HG03521 (cell line): ENCODE measurements at regions not wholly inside any gene's neighbourhood (a gene's known extent, or its start where the extent isn't known, plus 50 kb on each side); places are given as distances from the start of the nearest gene placed in this dataset.
"Not testable (repeated sequence)": the region's sequence is repeated elsewhere in the genome, so short reads cannot be mapped to it uniquely, and the experiment has no call there.

Source experiments
- ATAC-seq: cut with Tn5 transposase; IDR thresholded peaks from one replicate; pipeline ENCODE4 v1.9.1; 2021; ENCODE audit warnings: mild to moderate bottlenecking, moderate library complexity; ENCODE audit not compliant: unreplicated experiment

- ATAC-seq: no peak
These were observed 297.3 kb downstream of the GUCY2F start for GRCh38 chrX:109184506-109185139.

- no peak for ATAC-seq
These were observed 309.7 kb downstream of the GUCY2F start for GRCh38 chrX:109172091-109172602.

GRCh38 chrX:109155161-109155560 lies 326.7 kb downstream of the GUCY2F start:
- no peak for ATAC-seq

GRCh38 chrX:109144173-109144572 lies 337.7 kb downstream of the GUCY2F start:
- not testable (repeated sequence) for ATAC-seq

GRCh38 chrX:109140463-109140862 lies 341.4 kb downstream of the GUCY2F start:
- no peak for ATAC-seq

GRCh38 chrX:109134777-109135176 lies 347.1 kb downstream of the GUCY2F start:
- no peak for ATAC-seq

- ATAC-seq: no peak
These were observed 356.6 kb downstream of the GUCY2F start for GRCh38 chrX:109125304-109125703.

- ATAC-seq: no peak
These were observed 353.0 kb upstream of the IRS4 start for GRCh38 chrX:109089359-109089758.

GRCh38 chrX:109077788-109078187 lies 341.4 kb upstream of the IRS4 start:
- no peak for ATAC-seq

- ATAC-seq: not testable (repeated sequence)
These were observed 317.8 kb upstream of the IRS4 start for GRCh38 chrX:109054181-109054581.

GRCh38 chrX:109049903-109050302 lies 313.5 kb upstream of the IRS4 start:
- ATAC-seq: no peak

- no peak for ATAC-seq
These were observed 313.1 kb upstream of the IRS4 start for GRCh38 chrX:109049416-109049815.

- no peak for ATAC-seq
These were observed 303.7 kb upstream of the IRS4 start for GRCh38 chrX:109040057-109040456.

- ATAC-seq: no peak
These were observed 300.3 kb upstream of the IRS4 start for GRCh38 chrX:109036624-109037023.

- no peak for ATAC-seq
These were observed 257.5 kb upstream of the IRS4 start for GRCh38 chrX:108993909-108994308.

GRCh38 chrX:108972899-108973298 lies 236.5 kb upstream of the IRS4 start:
- ATAC-seq: not testable (repeated sequence)

- ATAC-seq: no peak
These were observed 210.8 kb upstream of the IRS4 start for GRCh38 chrX:108947205-108947604.

GRCh38 chrX:108946531-108946930 lies 210.2 kb upstream of the IRS4 start:
- no peak for ATAC-seq

- no peak for ATAC-seq
These were observed 209.6 kb upstream of the IRS4 start for GRCh38 chrX:108945883-108946523.

- no peak for ATAC-seq
These were observed 178.4 kb upstream of the IRS4 start for GRCh38 chrX:108914791-108915190.

GRCh38 chrX:108903831-108904230 lies 167.5 kb upstream of the IRS4 start:
- ATAC-seq: not testable (repeated sequence)

GRCh38 chrX:108900333-108900732 lies 164.0 kb upstream of the IRS4 start:
- ATAC-seq: no peak
